ENCODE measurements at regions not wholly inside any gene's neighbourhood (a gene's known extent, or its start where the extent isn't known, plus 50 kb on each side); places are given as distances from the start of the nearest gene placed in this dataset.
"Not testable (repeated sequence)": the region's sequence is repeated elsewhere in the genome, so short reads cannot be mapped to it uniquely, and the experiment has no call there.

DNA sequence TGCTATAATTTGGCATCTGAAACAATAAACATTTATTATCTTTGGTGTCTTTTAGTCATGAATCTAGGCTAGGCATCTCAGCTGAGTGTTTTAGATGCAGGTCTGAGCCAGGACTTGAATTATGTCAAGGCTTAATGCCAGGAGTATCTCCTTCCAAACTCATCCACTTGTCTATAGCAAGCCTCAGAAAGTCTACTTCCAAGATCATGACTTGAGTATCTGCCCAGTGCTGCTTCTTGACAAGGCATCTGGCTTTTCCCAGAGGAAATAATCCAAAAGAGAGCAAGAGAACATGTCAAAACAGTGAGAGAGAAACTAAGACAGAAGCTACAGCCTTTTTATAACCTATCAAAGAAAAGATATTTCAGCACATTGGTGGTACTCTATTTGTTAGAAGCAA is 1052.1 kb upstream of the PCDH10 start:
- DNase-seq, result no peak

- DNase-seq, result no peak
Measured at GRCh38 chr4:132101526-132101925, 1047.6 kb upstream of the PCDH10 start.

DNA sequence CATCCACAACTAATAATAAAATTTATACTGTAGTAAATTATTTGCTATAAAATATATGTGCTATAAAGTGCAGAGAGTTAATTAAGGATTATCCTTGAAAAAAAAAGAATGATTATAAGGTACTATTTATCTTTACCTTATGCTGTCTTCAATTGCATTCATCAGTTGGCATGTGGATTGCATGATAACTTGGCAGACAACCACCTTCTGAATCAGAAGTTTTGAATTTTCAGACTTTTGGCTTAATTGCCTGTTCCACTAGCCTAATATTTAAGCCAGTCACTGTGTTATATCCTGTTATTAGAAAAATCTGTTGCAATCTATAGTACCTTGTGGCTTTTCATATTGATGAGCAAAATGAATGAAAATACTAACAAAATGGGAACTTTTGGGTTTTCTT is 1040.3 kb upstream of the PCDH10 start:
- no peak for DNase-seq

GRCh38 chr4:132114885-132115284 is 1034.2 kb upstream of the PCDH10 start:
- DNase-seq, result no peak

DNA sequence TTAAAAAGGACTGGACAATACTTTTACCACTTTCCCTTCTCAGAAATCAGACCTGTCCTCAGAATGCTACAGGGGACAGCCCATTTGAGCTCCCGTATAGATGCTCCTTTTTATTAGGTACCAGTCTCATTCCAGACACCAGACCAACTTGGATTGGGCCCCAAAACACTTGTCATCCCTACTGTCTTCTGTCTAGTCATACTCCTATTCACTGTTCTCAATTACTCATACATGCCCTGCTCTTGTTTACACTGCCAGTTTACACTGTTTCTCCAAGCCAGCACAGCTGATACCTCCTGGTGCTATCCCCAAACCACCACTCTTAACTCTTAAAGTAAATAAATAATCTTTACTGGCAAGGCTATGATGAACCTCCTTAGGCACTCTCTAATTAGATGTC is 1026.4 kb upstream of the PCDH10 start:
- not testable (repeated sequence) for DNase-seq

DNA sequence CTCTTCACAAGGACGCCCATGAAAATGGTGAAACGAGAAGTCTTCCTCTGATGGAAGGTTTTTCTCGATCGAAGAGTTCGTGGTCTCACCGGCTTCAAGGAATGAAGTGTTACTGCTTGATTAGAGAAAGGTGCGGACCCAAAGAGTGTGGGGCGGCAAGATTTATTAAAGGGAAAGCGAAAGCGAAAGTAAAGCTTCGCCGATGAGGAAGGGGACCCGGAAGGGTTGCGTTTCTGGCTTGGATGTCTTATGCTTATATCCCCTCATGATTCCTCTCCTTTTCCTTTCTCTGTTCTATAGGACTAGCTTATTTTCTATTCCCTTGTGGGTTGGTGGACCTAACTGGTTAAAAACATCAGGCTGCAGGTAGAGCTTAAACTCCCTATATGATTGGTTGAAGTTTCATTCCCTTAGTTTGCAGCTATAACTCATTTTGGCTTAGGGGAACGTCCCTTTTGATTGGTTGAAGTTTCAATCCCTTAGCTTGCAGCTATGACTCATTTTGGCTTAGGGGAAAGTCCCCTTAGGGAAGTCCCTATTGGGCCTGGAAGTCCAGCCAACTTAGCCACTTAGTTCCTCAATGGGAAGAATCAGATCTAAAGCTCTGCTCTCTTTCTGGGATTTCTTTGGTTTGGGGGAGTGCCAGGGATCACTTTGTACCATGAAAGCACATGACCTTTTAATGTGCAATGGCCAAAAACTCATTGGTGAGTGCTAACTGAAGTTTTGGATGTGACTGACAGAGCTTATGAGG is 1025.0 kb upstream of the PCDH10 start:
- peak; percentile 8 for DNase-seq

- DNase-seq, result no peak
Measured at GRCh38 chr4:132124624-132124974, 1024.5 kb upstream of the PCDH10 start.

DNA sequence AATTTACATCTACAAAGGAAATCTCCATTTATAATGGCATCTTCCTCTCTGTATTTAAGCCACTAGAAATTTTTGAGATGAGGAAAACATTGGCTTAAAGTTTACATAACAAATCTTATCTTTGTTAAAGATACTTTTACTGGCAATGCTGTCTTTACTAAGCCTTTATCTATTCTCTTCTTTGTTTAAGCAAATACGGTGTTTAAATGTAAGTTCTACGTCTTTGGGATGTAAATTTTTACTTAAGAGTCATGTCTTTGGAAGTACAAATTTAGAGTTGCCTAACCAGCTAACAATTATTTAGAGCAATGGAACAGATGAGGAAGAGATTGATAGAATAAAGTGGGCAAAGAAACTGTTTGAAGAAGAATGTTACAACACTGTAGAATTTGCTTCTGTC is 1024.0 kb upstream of the PCDH10 start:
- no peak for DNase-seq

DNA sequence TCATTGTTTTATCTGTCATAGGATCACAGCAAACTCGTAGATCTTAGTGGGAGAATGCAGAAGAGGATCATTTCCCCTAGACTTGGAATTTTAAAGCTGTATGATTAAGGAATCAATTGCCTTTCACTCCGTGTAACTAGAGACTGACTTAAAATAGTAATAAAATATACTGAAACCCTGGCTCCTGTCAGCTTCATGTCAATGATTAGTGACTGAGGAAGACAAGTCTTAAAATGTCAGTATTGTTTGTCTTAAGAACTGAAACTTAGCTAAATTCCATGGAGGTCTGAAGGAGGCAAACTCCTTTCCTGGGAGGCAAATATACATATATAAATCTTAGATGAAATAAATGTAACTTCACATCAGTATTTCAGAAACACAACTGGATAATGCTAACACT is 1016.7 kb upstream of the PCDH10 start:
- DNase-seq, result no peak

DNA sequence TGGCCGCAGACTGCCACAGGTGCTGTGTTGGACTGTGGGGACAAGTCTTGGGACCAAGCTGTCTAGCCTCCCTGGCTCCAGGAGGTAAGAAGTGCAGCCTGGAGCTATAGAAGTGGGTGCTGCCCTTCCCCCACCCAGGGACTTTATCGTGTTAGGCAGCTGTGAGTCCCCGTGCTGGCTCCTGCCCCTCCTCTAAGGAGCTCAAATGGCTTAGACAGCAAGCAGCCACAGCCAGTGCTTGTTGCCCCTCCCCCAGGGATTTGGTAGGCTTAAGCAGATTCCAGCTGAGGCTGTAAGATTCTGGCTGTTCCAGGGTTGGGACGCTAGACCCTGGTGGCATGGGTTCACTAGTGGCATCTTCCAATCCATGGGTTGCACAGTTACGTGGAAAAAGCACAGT is 979.4 kb upstream of the PCDH10 start:
- no peak for DNase-seq

GRCh38 chr4:132180020-132180427 is 969.1 kb upstream of the PCDH10 start:
- DNase-seq, result no peak

- DNase-seq, result no peak
Measured at GRCh38 chr4:132195176-132195575, 953.9 kb upstream of the PCDH10 start.

DNA sequence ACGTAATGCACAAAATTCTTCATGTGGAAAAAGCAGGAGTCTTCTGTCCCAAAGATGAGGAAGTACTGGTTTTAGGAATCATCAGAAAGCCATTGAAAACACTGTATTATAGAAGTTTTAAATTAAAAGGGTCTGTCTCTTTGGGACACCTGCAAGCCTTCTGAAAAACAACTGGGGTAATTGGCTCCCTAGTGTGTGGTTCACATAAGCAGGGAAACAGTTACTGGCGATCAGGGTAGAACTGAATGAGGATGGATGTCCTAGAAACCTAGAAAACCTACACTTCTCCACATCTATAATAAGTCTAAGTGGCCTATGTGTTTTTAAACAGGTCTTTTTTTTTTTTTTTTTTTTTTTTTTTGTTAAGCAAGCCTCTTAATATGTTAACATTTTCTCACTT is 945.5 kb upstream of the PCDH10 start:
- no peak for DNase-seq

DNA sequence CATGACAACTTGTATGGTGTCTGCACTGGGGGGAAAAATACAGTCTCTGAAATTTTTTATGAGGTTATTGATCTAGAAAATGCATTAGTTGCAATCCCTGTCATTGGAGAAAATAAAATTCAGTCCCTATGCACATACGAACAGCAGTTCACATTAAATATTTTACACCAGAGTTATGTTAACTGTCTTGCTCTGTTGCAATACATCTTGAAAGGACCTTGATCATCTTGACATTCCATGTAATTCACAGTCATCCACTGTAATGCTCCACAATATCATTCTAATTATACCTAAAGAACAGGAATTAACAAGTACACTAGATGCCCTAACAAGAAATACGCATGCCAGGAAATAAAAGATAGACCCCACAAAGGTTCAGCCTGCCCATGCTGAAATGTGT is 934.6 kb upstream of the PCDH10 start:
- no peak for DNase-seq

- DNase-seq, result no peak
Measured at GRCh38 chr4:132218406-132218805, 930.7 kb upstream of the PCDH10 start.

GRCh38 chr4:132227151-132227856 is 921.8 kb upstream of the PCDH10 start:
- DNase-seq, result peak; percentile 29

GRCh38 chr4:132227857-132228165 is 921.3 kb upstream of the PCDH10 start:
- DNase-seq, result peak; percentile 5

GRCh38 chr4:132228676-132229075 is 920.4 kb upstream of the PCDH10 start:
- no peak for DNase-seq

GRCh38 chr4:132230025-132230424 is 919.1 kb upstream of the PCDH10 start:
- DNase-seq, result no peak

- no peak for DNase-seq
Measured at GRCh38 chr4:132238697-132239096, 910.4 kb upstream of the PCDH10 start.

- DNase-seq, result no peak
Measured at GRCh38 chr4:132240081-132240480, 909.0 kb upstream of the PCDH10 start.

- no peak for DNase-seq
Measured at GRCh38 chr4:132245319-132245718, 903.8 kb upstream of the PCDH10 start.

- no peak for DNase-seq
Measured at GRCh38 chr4:132264176-132264575, 884.9 kb upstream of the PCDH10 start.

GRCh38 chr4:132266374-132266773 is 882.7 kb upstream of the PCDH10 start:
- no peak for DNase-seq

DNA sequence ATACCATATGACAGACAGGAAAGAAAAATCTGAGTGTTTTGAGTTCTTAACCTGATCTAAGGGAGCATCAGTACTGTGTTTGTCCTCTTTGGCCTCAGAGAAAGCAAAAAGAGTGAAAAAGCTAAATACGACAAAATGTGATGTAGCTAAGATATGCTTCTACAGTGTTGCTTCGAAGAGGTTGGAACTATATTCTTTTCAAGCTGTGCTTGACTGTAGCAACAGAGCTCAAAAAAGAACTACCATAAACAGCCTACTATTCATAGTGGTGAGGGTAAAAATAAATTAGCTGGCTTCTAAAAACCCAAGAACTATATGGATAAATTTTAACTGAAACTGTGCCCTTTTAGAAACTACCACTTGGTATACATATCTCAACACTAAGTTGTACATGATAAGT is 881.8 kb upstream of the PCDH10 start:
- DNase-seq, result no peak

Data from NCI-H2227 treated with DMSO at 0.1 percent for 48 hours (cell line).